AG09309 (cell line): ENCODE measurements at regions not wholly inside any gene's neighbourhood (a gene's known extent, or its start where the extent isn't known, plus 50 kb on each side); places are given as distances from the start of the nearest gene placed in this dataset.
"Not testable (repeated sequence)": the region's sequence is repeated elsewhere in the genome, so short reads cannot be mapped to it uniquely, and the experiment has no call there.

ENCODE experiments used
- DNase-seq: peaks from one replicate; pipeline ENCODE4 v3.0.0-alpha.2; 2010; ENCODE audit warnings: low read depth
- H3K4me3 ChIP-seq: 2 replicates; pipeline ENCODE4 v1.5.1; 2011; ENCODE audit warnings: mild to moderate bottlenecking, low read depth, low read length, moderate library complexity; ENCODE audit not compliant: control insufficient read depth
- TF ChIP-seq, protein P1 (sequence below): IDR thresholded peaks from 2 replicates; pipeline ENCODE4 v1.5.1; 2011; ENCODE audit warnings: mild to moderate bottlenecking, low read depth, low read length, inconsistent platforms; ENCODE audit not compliant: insufficient read depth, control insufficient read depth; ENCODE audit errors: missing control alignments

DNA sequence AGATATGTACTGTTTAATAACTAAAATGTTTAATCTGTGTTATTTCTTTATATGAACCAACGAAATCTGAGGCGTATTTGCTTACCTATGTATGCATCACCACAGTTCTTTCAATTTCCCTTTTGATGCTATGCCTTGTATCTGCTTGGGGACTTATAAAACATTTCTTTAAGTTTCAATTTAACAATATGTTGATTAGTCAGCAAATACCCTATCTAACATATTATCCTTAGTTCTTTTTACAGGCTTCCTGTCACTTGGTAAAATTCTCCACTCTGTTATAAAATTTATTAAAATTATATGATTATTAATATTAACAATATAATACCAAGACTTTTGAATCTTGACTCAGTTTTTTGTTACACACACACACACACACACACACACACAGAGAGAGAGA lies 174.3 kb downstream of the CPS1 start:
- TF ChIP-seq, protein P1, sequence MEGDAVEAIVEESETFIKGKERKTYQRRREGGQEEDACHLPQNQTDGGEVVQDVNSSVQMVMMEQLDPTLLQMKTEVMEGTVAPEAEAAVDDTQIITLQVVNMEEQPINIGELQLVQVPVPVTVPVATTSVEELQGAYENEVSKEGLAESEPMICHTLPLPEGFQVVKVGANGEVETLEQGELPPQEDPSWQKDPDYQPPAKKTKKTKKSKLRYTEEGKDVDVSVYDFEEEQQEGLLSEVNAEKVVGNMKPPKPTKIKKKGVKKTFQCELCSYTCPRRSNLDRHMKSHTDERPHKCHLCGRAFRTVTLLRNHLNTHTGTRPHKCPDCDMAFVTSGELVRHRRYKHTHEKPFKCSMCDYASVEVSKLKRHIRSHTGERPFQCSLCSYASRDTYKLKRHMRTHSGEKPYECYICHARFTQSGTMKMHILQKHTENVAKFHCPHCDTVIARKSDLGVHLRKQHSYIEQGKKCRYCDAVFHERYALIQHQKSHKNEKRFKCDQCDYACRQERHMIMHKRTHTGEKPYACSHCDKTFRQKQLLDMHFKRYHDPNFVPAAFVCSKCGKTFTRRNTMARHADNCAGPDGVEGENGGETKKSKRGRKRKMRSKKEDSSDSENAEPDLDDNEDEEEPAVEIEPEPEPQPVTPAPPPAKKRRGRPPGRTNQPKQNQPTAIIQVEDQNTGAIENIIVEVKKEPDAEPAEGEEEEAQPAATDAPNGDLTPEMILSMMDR = no peak
- no peak for DNase-seq
- H3K4me3 ChIP-seq = no peak overlapping the region

- H3K4me3 ChIP-seq, DNase-seq: not testable (repeated sequence)
Observed at GRCh38 chr2:210746826-210747225, 190.4 kb downstream of the CPS1 start.

DNA sequence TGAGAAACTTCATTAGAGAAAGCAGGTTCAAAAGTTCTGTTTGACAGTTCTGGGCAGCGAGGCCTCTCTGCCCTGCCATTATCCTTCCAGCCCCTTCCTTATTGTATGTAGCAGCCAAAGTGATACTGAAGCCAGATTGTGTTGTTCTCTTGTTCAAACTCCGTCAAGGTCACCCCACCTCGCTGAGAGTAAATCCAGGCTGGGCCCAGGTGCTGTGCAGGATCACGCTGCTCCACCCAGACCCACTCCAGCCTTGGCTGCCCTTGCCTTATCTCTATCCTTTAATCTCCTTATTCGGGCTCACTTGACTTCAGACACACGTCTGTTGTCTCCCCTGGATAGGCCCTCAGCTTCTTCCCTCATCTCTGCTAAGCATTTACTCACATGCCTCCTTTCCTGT lies 196.1 kb downstream of the CPS1 start:
- H3K4me3 ChIP-seq = no peak overlapping the region
- DNase-seq = no peak
- TF ChIP-seq, protein P1 = no peak

GRCh38 chr2:210753386-210753785 lies 197.0 kb downstream of the CPS1 start:
- TF ChIP-seq, protein P1 = no peak

GRCh38 chr2:210756855-210757254 lies 200.5 kb downstream of the CPS1 start:
- DNase-seq = no peak
- TF ChIP-seq, protein P1 = no peak
- no peak overlapping the region for H3K4me3 ChIP-seq

More at GRCh38 chr2:210753386-210753785, 197.0 kb downstream of the CPS1 start:
- H3K4me3 ChIP-seq = no peak overlapping the region
- no peak for DNase-seq

GRCh38 chr2:210762604-210763588 lies 206.5 kb downstream of the CPS1 start:
- no peak overlapping the region for H3K4me3 ChIP-seq
- TF ChIP-seq, protein P1 = no peak
- DNase-seq = no peak

DNA sequence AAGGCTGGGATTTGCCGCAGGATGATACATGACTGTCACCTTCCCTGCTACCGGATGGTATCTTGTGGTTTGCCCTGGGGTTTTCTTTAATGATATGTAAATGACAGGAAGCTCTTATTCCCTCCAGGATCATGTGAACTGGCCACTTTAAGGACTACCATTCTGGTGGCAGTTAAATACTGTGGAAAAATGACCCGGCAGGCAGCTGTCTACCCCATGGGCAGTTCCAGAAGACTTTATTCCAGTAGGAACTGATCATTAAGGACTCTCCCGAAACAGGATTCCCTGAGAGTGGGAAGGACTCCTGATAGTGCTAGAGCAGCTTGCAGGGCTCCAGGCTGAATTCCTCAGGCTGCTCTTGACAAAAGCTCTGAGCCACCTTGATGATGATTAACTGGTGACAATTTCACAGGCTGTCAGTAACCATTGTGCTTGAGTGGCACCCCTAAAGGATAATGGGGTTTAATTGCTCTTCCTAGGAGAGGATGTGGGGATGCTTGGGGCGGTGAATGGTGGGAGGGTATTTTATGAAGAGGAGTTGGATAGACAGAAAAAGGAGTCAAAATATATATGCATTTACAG lies 212.0 kb downstream of the CPS1 start:
- no peak for DNase-seq
- TF ChIP-seq, protein P1 = no peak
- no peak overlapping the region for H3K4me3 ChIP-seq
